Adrenal gland (tissue), 9 donors: ENCODE measurements at regions not wholly inside any gene's neighbourhood (a gene's known extent, or its start where the extent isn't known, plus 50 kb on each side); places are given as distances from the start of the nearest gene placed in this dataset.

Experiments
- DNase-seq, 7 donors: peaks; one replicate each; pipeline ENCODE4 v3.0.0-alpha.2; 2019 to 2020
- H3K27ac ChIP-seq, 5 donors: fragments of 200-600 bp; sonication (generic) in 4 of 5; 1 replicate in 3 of 5; 2 replicates in 2 of 5; pipeline versions ENCODE4 v1.5.1 to v1.8.0; 2016 to 2020; ENCODE audit warnings: mild to moderate bottlenecking in 1 of 5
- H3K27me3 ChIP-seq: fragments of 200-600 bp; 2 replicates; pipeline ENCODE4 v1.8.0; 2021
- H3K36me3 ChIP-seq, 2 donors: fragments of 200-600 bp; replicated peaks in 1 of 2; 1 replicate in 1 of 2; 2 replicates in 1 of 2; pipeline versions ENCODE4 v1.5.1 to v1.8.0; 2018 to 2022
- H3K4me1 ChIP-seq, 2 donors: fragments of 200-600 bp; replicated peaks in 1 of 2; 1 replicate in 1 of 2; 2 replicates in 1 of 2; pipeline versions ENCODE4 v1.5.1 to v1.8.0; 2018 to 2021
- H3K4me3 ChIP-seq, 4 donors: fragments of 200-600 bp; sonication (generic) in 3 of 4; one replicate each; pipeline ENCODE4 v1.5.1; 2016 to 2018
- H3K9me3 ChIP-seq, 3 donors: fragments of 200-600 bp; sonication (generic) in 1 of 3; replicated peaks in 1 of 3; 1 replicate in 2 of 3; 2 replicates in 1 of 3; pipeline versions ENCODE4 v1.5.1 to v1.8.0; 2016 to 2021
- CTCF ChIP-seq, 6 experiments: fragments of 450-650 bp in 4 of 6; fragments of 200-600 bp in 2 of 6; sonication (generic) in 1 of 6; IDR thresholded peaks; 1 replicate in 5 of 6; 2 replicates in 1 of 6; pipeline versions ENCODE4 v1.5.1 to v1.8.0; 2016 to 2021; ENCODE audit warnings: antibody characterized with exemption in 6 of 6, mild to moderate bottlenecking in 2 of 6, moderate library complexity in 1 of 6
- POLR2A ChIP-seq, 2 donors: fragments of 450-650 bp; IDR thresholded peaks; one replicate each; pipeline ENCODE4 v1.6.1; 2017; ENCODE audit warnings: antibody characterized with exemption in 2 of 2, mild to moderate bottlenecking in 2 of 2, moderate library complexity in 1 of 2
- WGBS, 4 donors: extraction: QIAGEN DNeasy Blood & Tissue Kit in 2 of 4; methylation state at CpG; one replicate each; pipeline versions ENCODE4 v1.1.5 to v1.1.7; 2013 to 2017; 5-methylcytosine and 5-hydroxymethylcytosine counted together
- intact Hi-C, 2 donors: fragments of 100-400 bp; cut with DNase I; formaldehyde crosslinking; loops; one replicate each; pipeline versions ENCODE4 v1.14.1 to v1.15.0; 2022 to 2023
- donor health status: healthy with polysubstance abuse.
- donor health status: Bipolar disorder and iron deficiency.
- donor health status: DM: yes; HTN: yes; CAD: no.
- donor health status: DM: no; HTN: no; CAD: no.
- donor health status: DM: no; HTN: no; CAD: no.

DNA sequence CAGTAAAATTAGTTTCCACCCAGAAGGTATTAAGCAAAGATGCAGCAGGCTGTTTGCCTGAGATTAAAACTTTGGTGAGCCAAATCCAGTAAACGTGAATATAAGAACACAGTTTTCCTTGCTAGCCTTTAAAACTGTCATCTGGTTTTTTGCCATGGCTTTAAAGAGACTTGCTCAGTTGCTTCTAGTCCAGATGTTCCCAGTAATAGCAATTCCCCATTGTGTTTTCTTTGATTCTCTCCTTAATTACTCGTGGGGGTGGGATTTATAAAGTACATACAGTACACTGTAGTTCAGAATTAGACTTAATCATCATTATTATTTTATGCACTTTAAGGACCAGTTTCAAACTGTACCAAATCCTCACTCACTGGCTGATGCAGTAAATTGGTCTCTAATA, 303.5 kb upstream of the ZNF804A start:
- WGBS, 4 donors, result 30 to 43% (median 35%) methylated on average over 2 of the region's 2 CpGs
- Histone ChIP-seq H3K27me3 (no peaks in the 10 kb centered on the region), H3K4me3 (no peak overlapping the region), H3K36me3 (no peaks in the 10 kb centered on the region), H3K9me3 (no peaks in the 10 kb centered on the region), H3K4me1 (no peaks in the 10 kb centered on the region), H3K27ac (no peak overlapping the region)
- no peak for DNase-seq
- TF ChIP-seq CTCF (IDR thresholded peaks at IDR 0.05), result no peak
- TF ChIP-seq POLR2A (IDR thresholded peaks at IDR 0.05), result no peak
- intact Hi-C loops, result no loop called here

- TF ChIP-seq POLR2A (IDR thresholded peaks at IDR 0.05) (no peak), CTCF (IDR thresholded peaks at IDR 0.05) (no peak)
- Histone ChIP-seq H3K27ac (no peak overlapping the region), H3K36me3 (no peaks in the 10 kb centered on the region), H3K4me3 (no peak overlapping the region), H3K27me3 (no peaks in the 10 kb centered on the region), H3K4me1 (no peaks in the 10 kb centered on the region), H3K9me3 (no peaks in the 10 kb centered on the region)
- DNase-seq, result no peak
- 81 to 91% (median 83%) methylated on average over 2 of the region's 2 CpGs for WGBS, 4 donors
- intact Hi-C loops, result no loop called here
Measured at GRCh38 chr2:184297085-184297484, 301.2 kb upstream of the ZNF804A start.

GRCh38 chr2:184302506-184302905, 295.8 kb upstream of the ZNF804A start:
- Histone ChIP-seq H3K9me3 (no peaks in the 10 kb centered on the region), H3K36me3 (no peaks in the 10 kb centered on the region), H3K27ac (no peak overlapping the region), H3K4me3 (no peak overlapping the region), H3K27me3 (no peaks in the 10 kb centered on the region), H3K4me1 (no peaks in the 10 kb centered on the region)
- DNase-seq, result no peak
- intact Hi-C loops, result no loop called here
- no peak for TF ChIP-seq CTCF (IDR thresholded peaks at IDR 0.05)
- no peak for TF ChIP-seq POLR2A (IDR thresholded peaks at IDR 0.05)

- Histone ChIP-seq H3K36me3 (no peaks in the 10 kb centered on the region), H3K9me3 (no peaks in the 10 kb centered on the region), H3K27ac (no peak overlapping the region), H3K4me1 (no peaks in the 10 kb centered on the region), H3K4me3 (no peak overlapping the region), H3K27me3 (no peaks in the 10 kb centered on the region)
- TF ChIP-seq CTCF (IDR thresholded peaks at IDR 0.05), result no peak
- no peak for TF ChIP-seq POLR2A (IDR thresholded peaks at IDR 0.05)
- no peak for DNase-seq
- intact Hi-C loops, result no loop called here
Measured at GRCh38 chr2:184304006-184304405, 294.3 kb upstream of the ZNF804A start.
